ENCODE measurements at regions not wholly inside any gene's neighbourhood (a gene's known extent, or its start where the extent isn't known, plus 50 kb on each side); places are given as distances from the start of the nearest gene placed in this dataset.

DNA sequence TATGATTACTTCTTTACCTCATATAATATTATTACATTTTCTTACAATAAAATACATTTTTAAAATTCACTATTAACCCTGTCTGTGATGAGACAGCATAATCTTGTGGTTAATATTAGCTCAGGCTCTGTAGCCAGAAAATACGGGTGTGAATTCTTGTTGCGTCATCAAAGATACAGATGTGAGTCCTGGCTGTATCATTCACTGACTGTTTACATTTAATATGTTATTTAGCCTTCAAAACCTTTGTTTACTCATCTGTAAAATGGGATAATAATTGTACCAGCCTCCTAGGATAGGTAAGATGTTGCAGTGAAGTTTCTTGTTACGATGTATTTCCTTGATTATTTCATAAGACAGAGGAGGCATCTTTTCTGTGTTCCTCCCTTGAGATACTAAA lies 184.7 kb upstream of the PRPS1L1 start:
- TF ChIP-seq, protein P1, sequence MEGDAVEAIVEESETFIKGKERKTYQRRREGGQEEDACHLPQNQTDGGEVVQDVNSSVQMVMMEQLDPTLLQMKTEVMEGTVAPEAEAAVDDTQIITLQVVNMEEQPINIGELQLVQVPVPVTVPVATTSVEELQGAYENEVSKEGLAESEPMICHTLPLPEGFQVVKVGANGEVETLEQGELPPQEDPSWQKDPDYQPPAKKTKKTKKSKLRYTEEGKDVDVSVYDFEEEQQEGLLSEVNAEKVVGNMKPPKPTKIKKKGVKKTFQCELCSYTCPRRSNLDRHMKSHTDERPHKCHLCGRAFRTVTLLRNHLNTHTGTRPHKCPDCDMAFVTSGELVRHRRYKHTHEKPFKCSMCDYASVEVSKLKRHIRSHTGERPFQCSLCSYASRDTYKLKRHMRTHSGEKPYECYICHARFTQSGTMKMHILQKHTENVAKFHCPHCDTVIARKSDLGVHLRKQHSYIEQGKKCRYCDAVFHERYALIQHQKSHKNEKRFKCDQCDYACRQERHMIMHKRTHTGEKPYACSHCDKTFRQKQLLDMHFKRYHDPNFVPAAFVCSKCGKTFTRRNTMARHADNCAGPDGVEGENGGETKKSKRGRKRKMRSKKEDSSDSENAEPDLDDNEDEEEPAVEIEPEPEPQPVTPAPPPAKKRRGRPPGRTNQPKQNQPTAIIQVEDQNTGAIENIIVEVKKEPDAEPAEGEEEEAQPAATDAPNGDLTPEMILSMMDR (IDR thresholded peaks at IDR 0.05; ENCODE audit: insufficient read depth, low read depth, low read length) = no peak
- TF ChIP-seq EZH2 (IDR thresholded peaks at IDR 0.05; ENCODE audit: insufficient read depth, low read length) = no peak

Data from astrocyte (in vitro differentiated cells and primary cell).